Smooth muscle cell (in vitro differentiated cells): ENCODE measurements at regions not wholly inside any gene's neighbourhood (a gene's known extent, or its start where the extent isn't known, plus 50 kb on each side); places are given as distances from the start of the nearest gene placed in this dataset.

Experiments used
- DNase-seq: peaks from one replicate; lab custom pipeline; 2025; ENCODE audit not compliant: unreplicated experiment; lab: John Stamatoyannopoulos, UW
- H2AFZ ChIP-seq: fragments of 200-600 bp; sonication (generic); 2 replicates; pipeline ENCODE4 v1.6.0; 2016; ENCODE audit warnings: antibody characterized with exemption, low read depth, mild to moderate bottlenecking
- H3F3A ChIP-seq: fragments of 200-600 bp; sonication (generic); 2 replicates; pipeline ENCODE4 v1.6.0; 2017; ENCODE audit warnings: antibody characterized with exemption, low read depth
- H3K27ac ChIP-seq: fragments of 200-600 bp; sonication (generic); 2 replicates; pipeline ENCODE4 v1.5.1; 2016; ENCODE audit warnings: low read depth, mild to moderate bottlenecking
- H3K27me3 ChIP-seq: fragments of 200-600 bp; sonication (generic); 2 replicates; pipeline ENCODE4 v1.6.1; 2016; ENCODE audit warnings: low read depth, mild to moderate bottlenecking
- H3K36me3 ChIP-seq: fragments of 200-600 bp; sonication (generic); 2 replicates; pipeline ENCODE4 v1.5.1; 2016; ENCODE audit warnings: low read depth
- H3K4me1 ChIP-seq: fragments of 200-600 bp; sonication (generic); 2 replicates; pipeline ENCODE4 v1.5.1; 2016; ENCODE audit warnings: low read depth
- H3K4me2 ChIP-seq: fragments of 200-600 bp; sonication (generic); 2 replicates; pipeline ENCODE4 v1.6.0; 2016; ENCODE audit warnings: mild to moderate bottlenecking
- H3K4me3 ChIP-seq: fragments of 200-600 bp; sonication (generic); 2 replicates; pipeline ENCODE4 v1.5.1; 2016; ENCODE audit warnings: mild to moderate bottlenecking
- H3K79me2 ChIP-seq: fragments of 200-600 bp; sonication (generic); 2 replicates; pipeline ENCODE4 v1.6.0; 2016; ENCODE audit warnings: low read depth, mild to moderate bottlenecking
- H3K9ac ChIP-seq: fragments of 200-600 bp; sonication (generic); 2 replicates; pipeline ENCODE4 v1.6.0; 2016; ENCODE audit warnings: low read depth
- H3K9me3 ChIP-seq: fragments of 200-600 bp; sonication (generic); replicated peaks from 2 replicates; pipeline ENCODE4 v1.5.1; 2016; ENCODE audit warnings: low read depth
- H4K20me1 ChIP-seq: fragments of 200-600 bp; sonication (generic); 2 replicates; pipeline ENCODE4 v1.6.0; 2016; ENCODE audit warnings: low read depth
- CTCF ChIP-seq: fragments of 200-600 bp; sonication (generic); IDR thresholded peaks from 2 replicates; pipeline ENCODE4 v1.5.1; 2017; ENCODE audit warnings: borderline replicate concordance, mild to moderate bottlenecking, antibody characterized with exemption; ENCODE audit not compliant: insufficient read depth, poor library complexity, severe bottlenecking
- WGBS: methylation state at CpG from one replicate; pipeline ENCODE4 v1.1.7; 2016; ENCODE audit warnings: low lambda C conversion rate; 5-methylcytosine and 5-hydroxymethylcytosine counted together

- TF ChIP-seq CTCF = no peak
- no peak overlapping the region for H3K4me2 ChIP-seq
- H4K20me1 ChIP-seq = no peaks in the 10 kb centered on the region
- no peaks in the 10 kb centered on the region for H3F3A ChIP-seq
- no peak overlapping the region for H3K27ac ChIP-seq
- no peaks in the 10 kb centered on the region for H3K9me3 ChIP-seq
- no peaks in the 10 kb centered on the region for H3K27me3 ChIP-seq
- H3K9ac ChIP-seq = no peak overlapping the region
- no peak for DNase-seq
- H3K36me3 ChIP-seq = no peaks in the 10 kb centered on the region
- H3K79me2 ChIP-seq = no peaks in the 10 kb centered on the region
- no peak overlapping the region for H2AFZ ChIP-seq
- no peaks in the 10 kb centered on the region for H3K4me1 ChIP-seq
- H3K4me3 ChIP-seq = no peak overlapping the region
- 71% methylated on average over 1 of the region's 1 CpG for WGBS
Measured at GRCh38 chr3:7841451-7841850, 660.2 kb upstream of the LMCD1 start.

GRCh38 chr3:7843441-7843840 is 658.2 kb upstream of the LMCD1 start:
- no peaks in the 10 kb centered on the region for H4K20me1 ChIP-seq
- 97% methylated on average over 1 of the region's 1 CpG for WGBS
- no peak overlapping the region for H2AFZ ChIP-seq
- no peak for TF ChIP-seq CTCF
- no peaks in the 10 kb centered on the region for H3K4me1 ChIP-seq
- no peak overlapping the region for H3K27ac ChIP-seq
- no peaks in the 10 kb centered on the region for H3K79me2 ChIP-seq
- H3F3A ChIP-seq = no peaks in the 10 kb centered on the region
- no peak for DNase-seq
- no peaks in the 10 kb centered on the region for H3K36me3 ChIP-seq
- no peak overlapping the region for H3K4me3 ChIP-seq
- H3K9me3 ChIP-seq = no peaks in the 10 kb centered on the region
- no peaks in the 10 kb centered on the region for H3K27me3 ChIP-seq
- no peak overlapping the region for H3K4me2 ChIP-seq
- no peak overlapping the region for H3K9ac ChIP-seq

DNA sequence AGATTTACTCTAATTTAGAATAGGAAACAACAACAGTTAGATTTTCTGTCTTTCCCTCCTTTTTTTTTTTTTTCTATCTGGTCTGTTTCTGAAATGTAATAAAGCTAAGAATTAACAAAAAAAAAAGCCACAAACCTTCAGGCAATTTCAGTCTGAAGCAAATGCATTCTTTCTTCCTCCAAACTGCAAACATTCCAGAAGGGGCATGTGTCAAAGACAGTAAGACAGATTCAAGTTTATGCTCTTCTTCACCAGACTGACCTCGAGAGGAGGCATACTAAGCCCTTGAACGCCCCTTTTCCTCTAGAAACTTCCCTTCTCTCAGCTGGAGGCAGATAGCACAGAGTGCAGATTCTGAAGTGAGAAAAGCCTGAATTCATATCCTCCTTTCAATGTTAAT is 654.6 kb upstream of the LMCD1 start:
- no peak for TF ChIP-seq CTCF
- no peak overlapping the region for H3K4me3 ChIP-seq
- H2AFZ ChIP-seq = peak overlapping the region; percentile 12
- no peaks in the 10 kb centered on the region for H3F3A ChIP-seq
- WGBS = 25% methylated on average over 2 of the region's 2 CpGs
- no peak for DNase-seq
- no peaks in the 10 kb centered on the region for H4K20me1 ChIP-seq
- H3K4me2 ChIP-seq = no peak overlapping the region
- H3K9ac ChIP-seq = no peak overlapping the region
- H3K79me2 ChIP-seq = no peaks in the 10 kb centered on the region
- no peaks in the 10 kb centered on the region for H3K4me1 ChIP-seq
- no peaks in the 10 kb centered on the region for H3K9me3 ChIP-seq
- no peak overlapping the region for H3K27ac ChIP-seq
- no peaks in the 10 kb centered on the region for H3K36me3 ChIP-seq
- no peaks in the 10 kb centered on the region for H3K27me3 ChIP-seq

GRCh38 chr3:7847521-7847920 is 654.1 kb upstream of the LMCD1 start:
- no peak for TF ChIP-seq CTCF
- WGBS = 85% methylated on average over 6 of the region's 6 CpGs
- Histone ChIP-seq H3K4me1 (no peaks in the 10 kb centered on the region), H3K36me3 (no peaks in the 10 kb centered on the region), H4K20me1 (no peaks in the 10 kb centered on the region), H3K4me3 (no peak overlapping the region), H3K4me2 (no peak overlapping the region), H3K79me2 (no peaks in the 10 kb centered on the region), H3K27me3 (no peaks in the 10 kb centered on the region), H3K27ac (no peak overlapping the region), H3F3A (no peaks in the 10 kb centered on the region), H2AFZ (no peak overlapping the region), H3K9me3 (no peaks in the 10 kb centered on the region), H3K9ac (no peak overlapping the region)
- DNase-seq = no peak
